ENCODE measurements at regions not wholly inside any gene's neighbourhood (a gene's known extent, or its start where the extent isn't known, plus 50 kb on each side); places are given as distances from the start of the nearest gene placed in this dataset.
A peak's percentile ranks its signal among the peaks of the same experiment; 100 is the strongest.

GRCh38 chr18:75823471-75823870, 396.0 kb upstream of the SMIM21 start:
- peak; percentile 56 for DNase-seq (ENCODE audit: low read depth)
- no peak overlapping the region for H3K4me3 ChIP-seq (ENCODE audit: low read depth, low read length)
- no peak for TF ChIP-seq CTCF (IDR thresholded peaks at IDR 0.05; ENCODE audit: control insufficient read depth, extremely low read depth, insufficient read depth)

GRCh38 chr18:75818383-75818782, 390.9 kb upstream of the SMIM21 start:
- no peak for DNase-seq (ENCODE audit: low read depth)
- H3K4me3 ChIP-seq (ENCODE audit: low read depth, low read length): no peak overlapping the region
- no peak for TF ChIP-seq CTCF (IDR thresholded peaks at IDR 0.05; ENCODE audit: control insufficient read depth, extremely low read depth, insufficient read depth)

GRCh38 chr18:75815767-75816166, 388.3 kb upstream of the SMIM21 start:
- no peak for DNase-seq (ENCODE audit: low read depth)
- no peak overlapping the region for H3K4me3 ChIP-seq (ENCODE audit: low read depth, low read length)
- no peak for TF ChIP-seq CTCF (IDR thresholded peaks at IDR 0.05; ENCODE audit: control insufficient read depth, extremely low read depth, insufficient read depth)

- TF ChIP-seq CTCF (IDR thresholded peaks at IDR 0.05; ENCODE audit: control insufficient read depth, extremely low read depth, insufficient read depth): no peak
- no peak for DNase-seq (ENCODE audit: low read depth)
- no peak overlapping the region for H3K4me3 ChIP-seq (ENCODE audit: low read depth, low read length)
These were observed 385.3 kb upstream of the SMIM21 start for GRCh38 chr18:75812761-75813160.

- no peak for DNase-seq (ENCODE audit: low read depth)
- H3K4me3 ChIP-seq (ENCODE audit: low read depth, low read length): no peak overlapping the region
- TF ChIP-seq CTCF (IDR thresholded peaks at IDR 0.05; ENCODE audit: control insufficient read depth, extremely low read depth, insufficient read depth): no peak
These were observed 383.6 kb upstream of the SMIM21 start for GRCh38 chr18:75810961-75811551.

GRCh38 chr18:75810516-75810915, 383.0 kb upstream of the SMIM21 start:
- DNase-seq (ENCODE audit: low read depth): no peak
- H3K4me3 ChIP-seq (ENCODE audit: low read depth, low read length): no peak overlapping the region

More at GRCh38 chr18:75810516-75810915, 383.0 kb upstream of the SMIM21 start:
- no peak for TF ChIP-seq CTCF (IDR thresholded peaks at IDR 0.05; ENCODE audit: control insufficient read depth, extremely low read depth, insufficient read depth)
